HG03108 (cell line): ENCODE measurements at regions not wholly inside any gene's neighbourhood (a gene's known extent, or its start where the extent isn't known, plus 50 kb on each side); places are given as distances from the start of the nearest gene placed in this dataset.

Source experiments
- ATAC-seq: cut with Tn5 transposase; IDR thresholded peaks from one replicate; pipeline ENCODE4 v1.9.1; 2021; ENCODE audit warnings: moderate library complexity; ENCODE audit not compliant: unreplicated experiment

- ATAC-seq, result no peak
These were observed 704.4 kb downstream of the UTRN start for GRCh38 chr6:144989319-144990107.

- ATAC-seq, result no peak
These were observed 705.6 kb downstream of the UTRN start for GRCh38 chr6:144990784-144991183.

- no peak for ATAC-seq
These were observed 708.7 kb downstream of the UTRN start for GRCh38 chr6:144993870-144994269.

- ATAC-seq, result no peak
These were observed 712.9 kb downstream of the UTRN start for GRCh38 chr6:144997996-144998395.

- ATAC-seq, result no peak
These were observed 714.0 kb downstream of the UTRN start for GRCh38 chr6:144999127-144999526.

- ATAC-seq, result no peak
These were observed 718.0 kb downstream of the UTRN start for GRCh38 chr6:145003145-145003544.

GRCh38 chr6:145006914-145007313, 721.8 kb downstream of the UTRN start:
- no peak for ATAC-seq

- ATAC-seq, result no peak
These were observed 723.6 kb downstream of the UTRN start for GRCh38 chr6:145008715-145009114.

- no peak for ATAC-seq
These were observed 724.6 kb downstream of the UTRN start for GRCh38 chr6:145009711-145010110.

GRCh38 chr6:145012039-145012662, 723.2 kb downstream of the EPM2A start:
- ATAC-seq, result no peak

GRCh38 chr6:145015739-145016558, 719.4 kb downstream of the EPM2A start:
- peak; percentile 92 for ATAC-seq

GRCh38 chr6:145017051-145017450, 718.3 kb downstream of the EPM2A start:
- no peak for ATAC-seq

GRCh38 chr6:145017516-145017915, 717.8 kb downstream of the EPM2A start:
- no peak for ATAC-seq

- ATAC-seq, result no peak
These were observed 717.3 kb downstream of the EPM2A start for GRCh38 chr6:145018027-145018426.

GRCh38 chr6:145020114-145020513, 715.2 kb downstream of the EPM2A start:
- no peak for ATAC-seq

GRCh38 chr6:145020543-145020942, 714.8 kb downstream of the EPM2A start:
- ATAC-seq, result no peak

- ATAC-seq, result no peak
These were observed 713.0 kb downstream of the EPM2A start for GRCh38 chr6:145022199-145022796.

GRCh38 chr6:145023116-145023726, 712.1 kb downstream of the EPM2A start:
- no peak for ATAC-seq

GRCh38 chr6:145025488-145025887, 709.8 kb downstream of the EPM2A start:
- ATAC-seq, result no peak

GRCh38 chr6:145026267-145026679, 709.0 kb downstream of the EPM2A start:
- no peak for ATAC-seq
